ENCODE measurements at regions not wholly inside any gene's neighbourhood (a gene's known extent, or its start where the extent isn't known, plus 50 kb on each side); places are given as distances from the start of the nearest gene placed in this dataset.
A peak's percentile ranks its signal among the peaks of the same experiment; 100 is the strongest.

- TF ChIP-seq ZBTB11 (tag by site-specific recombination; conservative IDR thresholded peaks at IDR 0.05; ENCODE audit: low read depth) (no peak), SP3 (tag by site-specific recombination; IDR thresholded peaks at IDR 0.05) (no peak), REPIN1 (tag by site-specific recombination; IDR thresholded peaks at IDR 0.05; ENCODE audit: low read depth) (no peak), ZNF645 (tag by site-specific recombination; IDR thresholded peaks at IDR 0.05) (no peak), ZNF324 (tag by site-specific recombination; IDR thresholded peaks at IDR 0.05) (no peak), IKZF3 (tag by site-specific recombination; IDR thresholded peaks at IDR 0.05) (0 out of 2 replicates have a peak, but pooled peaks have one; percentile 12), ZNF639 (tag by site-specific recombination; IDR thresholded peaks at IDR 0.05) (no peak), ZNF174 (tag by site-specific recombination; IDR thresholded peaks at IDR 0.05) (no peak), ZNF692 (tag by site-specific recombination; IDR thresholded peaks at IDR 0.05) (no peak), ZNF18 (tag by site-specific recombination; IDR thresholded peaks at IDR 0.05) (0 out of 2 replicates have a peak, but pooled peaks have one; percentile 24), ZNF513 (tag by site-specific recombination; IDR thresholded peaks at IDR 0.05) (no peak), ZNF837 (tag by site-specific recombination; IDR thresholded peaks at IDR 0.05) (no peak), ZNF10 (tag by site-specific recombination; IDR thresholded peaks at IDR 0.05) (0 out of 2 replicates have a peak, but pooled peaks have one; percentile 13), ZNF777 (tag by site-specific recombination; IDR thresholded peaks at IDR 0.05; ENCODE audit: borderline replicate concordance) (no peak), ZNF169 (tag by site-specific recombination; IDR thresholded peaks at IDR 0.05) (no peak), BCL11B (tag by site-specific recombination; IDR thresholded peaks at IDR 0.05; ENCODE audit: low read depth) (no peak)
Measured at GRCh38 chr6:15065261-15065989, 180.4 kb upstream of the JARID2 start (continued).
